ENCODE measurements at regions not wholly inside any gene's neighbourhood (a gene's known extent, or its start where the extent isn't known, plus 50 kb on each side); places are given as distances from the start of the nearest gene placed in this dataset.

DNA sequence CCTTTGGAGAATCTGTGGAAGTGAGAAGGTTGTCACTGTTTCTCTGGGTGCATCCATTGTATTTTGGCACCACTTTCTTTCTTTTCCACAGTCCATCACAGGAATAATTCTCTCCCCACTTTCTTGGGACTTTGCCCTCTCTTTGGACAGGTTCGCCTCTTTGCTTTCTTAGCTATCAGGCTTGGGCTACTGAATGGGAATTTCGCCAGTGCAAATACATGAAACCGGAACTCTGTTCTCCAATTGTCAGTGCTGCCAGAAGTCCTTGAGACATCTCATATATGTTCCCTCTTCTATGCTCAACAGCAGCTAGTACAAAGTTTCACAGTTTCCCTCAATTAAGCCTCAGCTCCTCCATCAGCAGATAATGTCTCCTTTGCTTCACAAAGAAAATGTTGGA, 76.2 kb downstream of the NABP1 start:
- TF ChIP-seq POLR2A (IDR thresholded peaks at IDR 0.05), result no peak
- TF ChIP-seq, protein P1, sequence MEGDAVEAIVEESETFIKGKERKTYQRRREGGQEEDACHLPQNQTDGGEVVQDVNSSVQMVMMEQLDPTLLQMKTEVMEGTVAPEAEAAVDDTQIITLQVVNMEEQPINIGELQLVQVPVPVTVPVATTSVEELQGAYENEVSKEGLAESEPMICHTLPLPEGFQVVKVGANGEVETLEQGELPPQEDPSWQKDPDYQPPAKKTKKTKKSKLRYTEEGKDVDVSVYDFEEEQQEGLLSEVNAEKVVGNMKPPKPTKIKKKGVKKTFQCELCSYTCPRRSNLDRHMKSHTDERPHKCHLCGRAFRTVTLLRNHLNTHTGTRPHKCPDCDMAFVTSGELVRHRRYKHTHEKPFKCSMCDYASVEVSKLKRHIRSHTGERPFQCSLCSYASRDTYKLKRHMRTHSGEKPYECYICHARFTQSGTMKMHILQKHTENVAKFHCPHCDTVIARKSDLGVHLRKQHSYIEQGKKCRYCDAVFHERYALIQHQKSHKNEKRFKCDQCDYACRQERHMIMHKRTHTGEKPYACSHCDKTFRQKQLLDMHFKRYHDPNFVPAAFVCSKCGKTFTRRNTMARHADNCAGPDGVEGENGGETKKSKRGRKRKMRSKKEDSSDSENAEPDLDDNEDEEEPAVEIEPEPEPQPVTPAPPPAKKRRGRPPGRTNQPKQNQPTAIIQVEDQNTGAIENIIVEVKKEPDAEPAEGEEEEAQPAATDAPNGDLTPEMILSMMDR (IDR thresholded peaks at IDR 0.05), result no peak
